Adrenal gland (tissue), 9 donors: ENCODE measurements at regions not wholly inside any gene's neighbourhood (a gene's known extent, or its start where the extent isn't known, plus 50 kb on each side); places are given as distances from the start of the nearest gene placed in this dataset.

ENCODE experiments used
- DNase-seq, 7 donors: peaks; one replicate each; pipeline ENCODE4 v3.0.0-alpha.2; 2019 to 2020
- H3K27ac ChIP-seq, 5 donors: fragments of 200-600 bp; sonication (generic) in 4 of 5; 1 replicate in 3 of 5; 2 replicates in 2 of 5; pipeline versions ENCODE4 v1.5.1 to v1.8.0; 2016 to 2020; ENCODE audit warnings: mild to moderate bottlenecking in 1 of 5
- H3K27me3 ChIP-seq: fragments of 200-600 bp; 2 replicates; pipeline ENCODE4 v1.8.0; 2021
- H3K36me3 ChIP-seq, 2 donors: fragments of 200-600 bp; replicated peaks in 1 of 2; 1 replicate in 1 of 2; 2 replicates in 1 of 2; pipeline versions ENCODE4 v1.5.1 to v1.8.0; 2018 to 2022
- H3K4me1 ChIP-seq, 2 donors: fragments of 200-600 bp; replicated peaks in 1 of 2; 1 replicate in 1 of 2; 2 replicates in 1 of 2; pipeline versions ENCODE4 v1.5.1 to v1.8.0; 2018 to 2021
- H3K4me3 ChIP-seq, 4 donors: fragments of 200-600 bp; sonication (generic) in 3 of 4; one replicate each; pipeline ENCODE4 v1.5.1; 2016 to 2018
- H3K9me3 ChIP-seq, 3 donors: fragments of 200-600 bp; sonication (generic) in 1 of 3; replicated peaks in 1 of 3; 1 replicate in 2 of 3; 2 replicates in 1 of 3; pipeline versions ENCODE4 v1.5.1 to v1.8.0; 2016 to 2021
- CTCF ChIP-seq, 6 experiments: fragments of 450-650 bp in 4 of 6; fragments of 200-600 bp in 2 of 6; sonication (generic) in 1 of 6; IDR thresholded peaks; 1 replicate in 5 of 6; 2 replicates in 1 of 6; pipeline versions ENCODE4 v1.5.1 to v1.8.0; 2016 to 2021; ENCODE audit warnings: antibody characterized with exemption in 6 of 6, mild to moderate bottlenecking in 2 of 6, moderate library complexity in 1 of 6
- POLR2A ChIP-seq, 2 donors: fragments of 450-650 bp; IDR thresholded peaks; one replicate each; pipeline ENCODE4 v1.6.1; 2017; ENCODE audit warnings: antibody characterized with exemption in 2 of 2, mild to moderate bottlenecking in 2 of 2, moderate library complexity in 1 of 2
- WGBS, 4 donors: extraction: QIAGEN DNeasy Blood & Tissue Kit in 2 of 4; methylation state at CpG; one replicate each; pipeline versions ENCODE4 v1.1.5 to v1.1.7; 2013 to 2017; 5-methylcytosine and 5-hydroxymethylcytosine counted together
- intact Hi-C, 2 donors: fragments of 100-400 bp; cut with DNase I; formaldehyde crosslinking; loops; one replicate each; pipeline versions ENCODE4 v1.14.1 to v1.15.0; 2022 to 2023
- donor health status: healthy with polysubstance abuse.
- donor health status: Bipolar disorder and iron deficiency.
- donor health status: DM: yes; HTN: yes; CAD: no.
- donor health status: DM: no; HTN: no; CAD: no.
- donor health status: DM: no; HTN: no; CAD: no.

GRCh38 chr6:165746331-165746730 lies 83.3 kb upstream of the PDE10A start:
- TF ChIP-seq CTCF (IDR thresholded peaks at IDR 0.05), result no peak
- TF ChIP-seq POLR2A (IDR thresholded peaks at IDR 0.05), result no peak
- 85 to 94% (median 86%) methylated on average over 7 to 9 of the region's 9 CpGs for WGBS, 4 donors
- no peaks in the 10 kb centered on the region for H3K9me3 ChIP-seq
- H3K36me3 ChIP-seq, result no peaks in the 10 kb centered on the region
- no peak overlapping the region for H3K27ac ChIP-seq
- no peaks in the 10 kb centered on the region for H3K27me3 ChIP-seq
- intact Hi-C loops, result no loop called here
- H3K4me3 ChIP-seq, result no peak overlapping the region
- no peak for DNase-seq
- H3K4me1 ChIP-seq, result no peaks in the 10 kb centered on the region

- Histone ChIP-seq H3K4me3 (no peak overlapping the region), H3K27ac (no peak overlapping the region), H3K27me3 (no peaks in the 10 kb centered on the region), H3K9me3 (no peaks in the 10 kb centered on the region), H3K36me3 (no peaks in the 10 kb centered on the region), H3K4me1 (no peaks in the 10 kb centered on the region)
- TF ChIP-seq POLR2A (IDR thresholded peaks at IDR 0.05) (no peak), CTCF (IDR thresholded peaks at IDR 0.05) (no peak)
- intact Hi-C loops, result no loop called here
- 86 to 90% (median 88%) methylated on average over 3 of the region's 3 CpGs for WGBS, 4 donors
- no peak for DNase-seq
Observed at GRCh38 chr6:165745492-165745891, 82.5 kb upstream of the PDE10A start.

GRCh38 chr6:165744555-165745228 lies 81.7 kb upstream of the PDE10A start:
- Histone ChIP-seq H3K9me3 (no peaks in the 10 kb centered on the region), H3K27ac (no peak overlapping the region), H3K36me3 (no peaks in the 10 kb centered on the region), H3K4me1 (no peaks in the 10 kb centered on the region), H3K4me3 (no peak overlapping the region), H3K27me3 (no peaks in the 10 kb centered on the region)
- DNase-seq, result no peak
- WGBS, 4 donors, result 51 to 87% (median 66%) methylated on average over 1 of the region's 1 CpG
- TF ChIP-seq CTCF (IDR thresholded peaks at IDR 0.05) (no peak), POLR2A (IDR thresholded peaks at IDR 0.05) (no peak)
- intact Hi-C loops, result no loop called here

- WGBS, 4 donors, result 84 to 90% (median 88%) methylated on average over 6 of the region's 6 CpGs
- TF ChIP-seq CTCF (IDR thresholded peaks at IDR 0.05), result no peak
- no peak for TF ChIP-seq POLR2A (IDR thresholded peaks at IDR 0.05)
Observed at GRCh38 chr6:165743366-165743898, 80.4 kb upstream of the PDE10A start.

More at GRCh38 chr6:165743366-165743898, 80.4 kb upstream of the PDE10A start:
- Histone ChIP-seq H3K4me3 (no peak overlapping the region), H3K36me3 (no peaks in the 10 kb centered on the region), H3K9me3 (no peaks in the 10 kb centered on the region), H3K27me3 (no peaks in the 10 kb centered on the region), H3K27ac (no peak overlapping the region), H3K4me1 (no peaks in the 10 kb centered on the region)
- DNase-seq, result no peak
- intact Hi-C loops, result no loop called here
